COR-L47 (cell line): ENCODE measurements at regions not wholly inside any gene's neighbourhood (a gene's known extent, or its start where the extent isn't known, plus 50 kb on each side); places are given as distances from the start of the nearest gene placed in this dataset.

ENCODE experiments used
- DNase-seq: peaks from one replicate; lab custom pipeline; 2025; lab: John Stamatoyannopoulos, UW

GRCh38 chr13:47066226-47066625, 169.4 kb upstream of the HTR2A start:
- no peak for DNase-seq

DNA sequence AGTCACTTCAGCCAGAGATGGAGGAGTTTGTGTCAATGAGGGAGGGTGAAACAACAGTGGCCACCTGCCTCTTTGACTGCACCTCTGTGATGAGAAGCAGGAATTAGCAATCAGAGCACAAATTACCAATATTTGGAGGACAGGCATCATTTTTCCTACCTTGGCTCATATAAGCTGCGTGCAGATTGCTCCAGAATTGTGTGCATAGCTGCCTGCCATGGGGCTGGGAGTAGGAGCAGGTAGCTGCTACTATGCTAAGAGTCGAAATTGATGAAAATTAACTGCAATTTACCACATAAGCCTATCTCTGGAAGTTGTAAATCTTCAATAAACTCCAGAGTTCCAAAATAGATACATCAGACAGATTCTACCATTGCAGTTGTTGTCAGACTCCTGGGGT, 167.5 kb upstream of the HTR2A start:
- no peak for DNase-seq

DNA sequence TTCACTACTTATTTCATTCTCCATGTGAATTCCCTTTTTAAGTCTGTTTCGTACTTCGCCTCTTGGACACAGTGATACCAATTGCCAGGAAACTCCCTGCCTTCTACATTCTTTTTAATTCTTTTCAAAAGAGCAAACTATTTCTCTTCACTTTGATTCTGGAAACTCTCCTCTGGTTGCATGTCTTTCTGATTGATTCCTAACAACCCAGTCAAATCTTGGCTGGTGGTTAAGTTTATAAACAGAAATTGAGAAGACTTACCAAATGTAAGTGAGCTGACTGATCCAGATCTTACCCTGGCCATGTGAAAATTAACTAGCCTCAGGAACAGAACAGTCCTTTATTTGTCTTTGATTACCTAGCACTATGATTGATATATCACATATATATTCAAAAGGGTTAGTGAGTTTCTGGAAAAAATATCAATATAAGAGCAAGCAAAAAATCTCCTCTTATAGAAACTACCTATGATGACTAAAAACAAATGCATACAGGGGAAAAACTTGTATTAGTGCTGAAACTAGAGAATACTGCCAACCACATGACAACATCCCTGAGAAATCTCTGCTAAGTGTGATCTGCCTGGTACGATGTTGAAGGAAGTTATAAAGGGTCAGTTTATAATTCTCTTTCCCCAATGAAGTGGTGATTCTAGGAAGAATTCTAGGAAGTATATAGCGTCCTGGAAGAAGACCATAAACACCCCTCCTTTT, 152.6 kb upstream of the HTR2A start:
- no peak for DNase-seq

- DNase-seq, result no peak
Observed at GRCh38 chr13:47046706-47047105, 149.9 kb upstream of the HTR2A start.

DNA sequence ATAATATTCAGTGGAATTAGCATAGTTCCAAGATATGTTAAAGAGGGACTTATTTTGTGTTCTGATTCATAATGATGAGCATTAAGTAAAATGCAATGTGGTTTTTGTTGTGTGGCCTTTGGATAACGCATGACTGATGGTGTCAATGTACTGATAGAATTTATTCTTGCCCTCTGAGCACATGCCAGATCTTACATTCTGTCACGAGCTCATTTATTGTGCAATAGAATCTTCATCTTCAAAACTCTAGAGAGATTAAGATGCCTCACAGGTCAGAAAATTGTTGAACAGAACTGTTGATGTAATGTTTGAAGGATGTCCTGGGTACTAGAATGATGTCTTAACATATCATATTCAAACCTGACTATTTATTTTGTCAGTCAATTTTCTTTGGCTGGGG, 148.0 kb upstream of the HTR2A start:
- DNase-seq, result no peak

DNA sequence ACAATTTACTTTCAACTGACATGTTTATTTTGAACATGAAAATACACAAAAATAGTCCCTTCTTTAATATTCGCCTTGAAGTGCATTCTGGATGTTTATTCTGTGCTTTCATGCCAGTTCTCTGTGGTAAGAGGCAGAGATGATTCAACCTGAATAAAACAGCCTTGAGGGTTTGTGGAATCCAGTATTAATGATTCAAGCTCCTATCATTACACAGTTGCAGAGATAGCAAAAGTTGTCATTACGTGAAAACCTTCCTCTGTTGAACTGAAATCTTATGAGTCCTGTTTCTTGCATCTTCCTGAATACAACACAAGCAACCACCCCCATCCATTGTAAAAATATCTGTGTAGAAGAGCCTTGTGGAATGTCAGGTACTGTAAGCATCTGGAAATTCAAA, 142.3 kb upstream of the HTR2A start:
- DNase-seq, result no peak

DNA sequence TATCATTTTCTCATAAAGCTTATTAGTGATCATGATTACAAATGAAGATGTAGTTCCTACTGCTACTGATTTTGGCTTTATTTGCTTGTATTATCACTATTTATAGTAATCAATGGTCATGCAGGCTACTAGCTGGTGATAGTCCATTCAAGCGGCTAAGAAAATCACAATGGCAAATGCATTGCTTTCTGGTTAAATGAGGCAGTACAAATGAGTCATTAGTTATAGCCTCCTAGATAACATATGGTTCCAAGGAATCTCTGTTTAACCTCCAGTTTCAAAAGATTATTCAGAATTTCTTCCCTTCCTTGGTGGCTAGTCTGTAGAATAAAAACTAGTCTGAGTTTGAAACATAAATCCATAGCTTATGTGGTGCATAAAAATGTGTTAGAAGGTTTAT, 141.3 kb upstream of the HTR2A start:
- no peak for DNase-seq

- DNase-seq, result no peak
Observed at GRCh38 chr13:47036294-47037008, 139.6 kb upstream of the HTR2A start.

GRCh38 chr13:47033216-47033615, 136.4 kb upstream of the HTR2A start:
- no peak for DNase-seq

DNA sequence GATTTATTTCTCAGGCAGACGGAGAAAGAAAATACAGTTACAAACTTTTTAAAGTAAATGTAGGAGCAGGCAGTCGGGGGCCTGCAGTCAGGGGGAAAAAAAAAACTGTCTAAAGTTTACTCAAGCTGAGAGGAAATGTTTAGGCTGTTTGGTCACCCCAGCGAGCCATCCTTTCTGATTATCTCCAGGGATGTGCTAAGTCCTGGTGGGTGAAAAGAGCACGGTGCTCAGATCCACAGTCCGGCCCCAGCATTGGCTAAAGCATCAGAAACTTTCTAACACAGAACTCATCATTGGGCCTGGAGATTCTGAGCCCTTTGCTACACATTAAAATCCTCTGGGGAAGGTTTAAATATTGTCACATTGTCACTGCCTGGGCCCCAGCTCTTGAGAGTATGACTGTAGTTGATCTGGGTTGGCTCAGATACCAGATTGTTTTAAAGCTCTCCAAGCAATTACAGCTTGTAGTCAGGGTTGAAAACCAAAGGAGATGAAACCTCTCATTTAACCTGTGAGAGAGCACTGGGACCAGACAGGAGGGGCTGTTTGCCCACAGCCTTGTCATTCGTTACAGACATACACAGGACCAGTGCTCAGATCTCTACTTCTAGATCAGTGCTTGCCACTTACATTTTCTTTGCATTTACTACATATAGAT, 131.1 kb upstream of the HTR2A start:
- DNase-seq, result no peak

DNA sequence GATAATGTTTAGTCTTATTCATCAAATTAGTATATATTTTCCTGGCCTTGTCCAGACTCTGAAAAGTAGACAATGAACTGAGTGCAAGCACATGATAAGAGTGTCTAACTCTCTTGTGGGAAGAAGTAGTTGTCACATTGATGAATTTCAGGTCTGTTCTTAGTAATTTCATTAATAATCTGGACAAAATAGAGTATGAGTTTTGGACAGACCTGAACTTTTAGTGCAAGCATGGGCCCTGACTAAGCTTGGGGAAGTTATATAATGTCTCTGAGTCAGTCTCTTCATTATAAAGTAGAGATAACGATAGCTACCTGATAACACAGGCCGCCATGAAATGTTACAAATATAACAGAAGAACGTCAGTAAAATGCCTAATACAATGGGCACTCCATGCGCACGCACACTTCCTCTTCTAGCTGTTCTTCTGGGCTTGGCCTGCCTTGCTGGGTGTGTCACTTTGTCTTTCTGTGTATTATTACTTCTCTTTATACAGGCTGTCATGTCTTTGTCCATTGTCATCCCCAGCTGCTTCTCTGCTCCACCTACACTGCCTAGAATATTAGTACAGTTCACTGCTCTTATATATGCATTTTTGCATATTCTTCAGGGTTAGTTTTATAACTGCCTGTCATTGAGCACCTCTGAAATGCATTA, 129.1 kb upstream of the HTR2A start:
- no peak for DNase-seq

GRCh38 chr13:47019977-47020376, 123.1 kb upstream of the HTR2A start:
- no peak for DNase-seq

DNA sequence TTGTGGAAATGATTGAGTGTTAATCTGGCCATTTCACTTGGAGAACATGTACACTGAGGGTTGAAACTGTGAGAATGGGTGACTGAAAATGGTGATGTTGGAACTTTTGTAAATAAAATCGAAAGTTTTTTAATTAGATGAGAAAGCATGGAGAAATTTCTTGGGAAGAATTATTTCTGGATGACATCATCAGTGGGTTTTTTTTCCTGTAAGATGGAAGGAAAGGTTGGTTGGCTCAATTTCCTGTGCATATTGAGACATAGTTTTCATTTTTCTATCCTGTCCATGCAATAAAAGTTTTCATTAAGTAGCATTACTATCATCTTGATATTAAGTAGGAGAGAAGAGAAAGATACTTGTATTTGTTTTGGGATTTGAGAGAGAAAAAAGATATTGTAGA, 120.6 kb upstream of the HTR2A start:
- no peak for DNase-seq

- no peak for DNase-seq
Observed at GRCh38 chr13:47008318-47008717, 111.5 kb upstream of the HTR2A start.

DNA sequence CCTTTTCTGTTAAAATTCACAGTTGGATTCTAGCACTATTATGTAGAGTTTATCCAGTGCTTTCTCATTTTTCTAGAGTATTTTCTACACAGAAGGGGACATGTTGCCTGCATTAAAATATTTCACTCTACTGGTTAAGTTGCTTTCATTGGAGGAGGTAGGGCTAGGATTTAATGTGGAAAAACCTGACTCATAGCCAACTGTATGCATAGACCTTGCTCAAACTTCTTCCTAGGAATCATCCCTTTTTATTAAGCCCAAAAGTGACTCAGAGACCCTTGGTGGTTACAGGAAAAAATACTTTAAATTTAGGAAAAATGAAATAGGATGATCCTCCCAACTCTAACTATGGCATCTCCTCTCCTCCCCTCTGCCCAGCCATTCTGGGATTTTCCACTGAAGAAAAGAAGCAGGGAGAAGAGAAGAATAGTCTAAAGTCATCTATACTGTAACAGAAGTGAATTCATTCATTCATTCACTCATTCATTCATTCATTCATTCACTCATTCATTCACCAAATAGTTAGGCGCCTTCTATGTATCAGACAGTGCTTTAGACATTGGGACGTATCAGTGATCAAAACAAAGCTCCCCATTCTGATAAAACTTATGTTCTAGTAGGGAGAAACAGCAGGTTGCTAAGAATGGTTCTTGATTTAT, 109.0 kb upstream of the HTR2A start:
- no peak for DNase-seq

- no peak for DNase-seq
Observed at GRCh38 chr13:47004540-47004939, 107.7 kb upstream of the HTR2A start.

- DNase-seq, result no peak
Observed at GRCh38 chr13:47004027-47004426, 107.2 kb upstream of the HTR2A start.

GRCh38 chr13:47000165-47000564, 103.3 kb upstream of the HTR2A start:
- no peak for DNase-seq

DNA sequence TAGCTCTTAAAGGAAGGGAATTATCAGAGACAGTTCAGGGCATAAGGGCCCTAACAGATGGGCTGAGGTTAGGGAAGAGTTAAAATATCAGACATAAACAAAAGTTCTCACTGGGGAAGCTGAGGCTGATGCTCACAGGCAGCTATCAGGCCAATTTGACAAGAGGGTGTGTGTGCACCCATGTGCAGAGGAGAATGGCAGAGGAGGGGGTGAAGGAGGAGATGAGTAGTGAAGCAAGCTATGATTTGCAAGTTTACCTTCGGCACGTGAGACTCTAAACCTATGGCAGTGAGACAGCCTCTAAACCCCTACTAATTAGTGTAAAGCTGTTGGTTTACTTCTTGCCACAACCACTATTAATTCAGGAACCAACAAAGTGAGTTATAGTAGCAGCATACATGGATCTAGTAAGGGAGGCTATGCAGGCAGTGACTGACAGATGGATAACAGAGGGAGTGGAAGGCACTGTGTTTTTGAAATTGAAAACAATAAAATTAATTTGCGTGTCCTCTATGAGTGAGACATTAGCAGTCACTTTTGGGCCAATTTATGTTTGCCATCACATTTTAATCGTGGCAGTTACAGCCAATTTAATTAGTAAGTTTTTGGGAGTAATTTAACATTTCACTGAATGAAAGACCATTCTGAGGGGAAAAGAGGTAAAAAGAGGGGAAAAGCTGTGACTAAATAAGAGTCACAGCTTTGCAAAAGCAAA, 99.6 kb upstream of the HTR2A start:
- DNase-seq, result no peak

- no peak for DNase-seq
Observed at GRCh38 chr13:46995874-46996273, 99.0 kb upstream of the HTR2A start.

DNA sequence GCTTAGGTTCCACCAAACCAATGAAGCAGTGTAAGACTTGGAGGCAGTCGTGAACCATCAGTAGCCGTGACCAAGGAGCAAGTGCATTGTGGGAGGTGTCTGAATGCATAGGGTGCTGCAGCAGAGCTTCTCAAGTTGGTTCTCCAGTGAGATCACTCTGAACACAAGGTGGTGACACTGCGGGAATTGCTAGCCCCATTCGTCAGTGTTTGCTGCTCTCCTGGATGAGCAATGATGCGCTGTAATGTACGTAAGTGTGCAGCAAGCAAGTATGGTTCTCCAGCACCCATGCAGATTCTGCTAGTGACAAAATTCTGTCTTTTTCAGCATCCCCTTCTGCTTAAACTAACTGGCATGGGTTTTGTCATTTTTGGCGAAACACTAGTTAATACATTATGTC, 97.6 kb upstream of the HTR2A start:
- no peak for DNase-seq
